CD8-positive, alpha-beta memory T cell (primary cell): ENCODE measurements at regions not wholly inside any gene's neighbourhood (a gene's known extent, or its start where the extent isn't known, plus 50 kb on each side); places are given as distances from the start of the nearest gene placed in this dataset.
"Not testable (repeated sequence)": the region's sequence is repeated elsewhere in the genome, so short reads cannot be mapped to it uniquely, and the experiment has no call there.

Experiments used
- CTCF ChIA-PET: fragments of 350-600 bp; sonication (Branson Sonifier 250); formaldehyde crosslinking; loops from one replicate; lab custom pipeline; 2021; ENCODE audit warnings: antibody characterized with exemption; lab: Charles Lee
- POLR2A ChIA-PET: fragments of 350-600 bp; sonication (Branson Sonifier 250); formaldehyde crosslinking; loops from one replicate; lab custom pipeline; 2021; ENCODE audit warnings: antibody characterized with exemption; lab: Charles Lee
- DNase-seq, 5 donors: peaks; one replicate each; pipeline versions ENCODE4 v3.0.0 to v3.0.0-alpha.2; 2020 to 2022; ENCODE audit warnings: mixed read lengths in 1 of 5
- H3K27ac ChIP-seq: one replicate; pipeline ENCODE4 v1.7.0; 2013; ENCODE audit warnings: low read depth, mild to moderate bottlenecking, low read length, moderate library complexity
- H3K27me3 ChIP-seq: 2 replicates; pipeline ENCODE4 v1.7.0; 2013; ENCODE audit warnings: low read length, mild to moderate bottlenecking; ENCODE audit not compliant: insufficient read depth, poor library complexity, severe bottlenecking
- H3K36me3 ChIP-seq: 2 replicates; pipeline ENCODE4 v1.7.0; 2013; ENCODE audit warnings: mild to moderate bottlenecking, low read length, moderate library complexity; ENCODE audit not compliant: insufficient read depth
- H3K4me1 ChIP-seq: 2 replicates; pipeline ENCODE4 v1.7.0; 2013; ENCODE audit warnings: mild to moderate bottlenecking, low read length, moderate library complexity; ENCODE audit not compliant: insufficient read depth
- H3K4me3 ChIP-seq: 2 replicates; pipeline ENCODE4 v1.7.0; 2013; ENCODE audit warnings: mild to moderate bottlenecking, low read length
- H3K9me3 ChIP-seq: 2 replicates; pipeline ENCODE4 v1.7.0; 2013; ENCODE audit warnings: mild to moderate bottlenecking, low read length
- H3K27ac Mint-ChIP-seq, 8 donors: one replicate each; pipeline ENCODE4 v1.8.0; 2020 to 2021; ENCODE audit warnings: mixed read lengths in 8 of 8, mild to moderate bottlenecking in 6 of 8, inconsistent platforms in 3 of 8, moderate library complexity in 3 of 8
- H3K27me3 Mint-ChIP-seq, 2 donors: one replicate each; pipeline ENCODE4 v1.8.0; 2020 to 2021; ENCODE audit warnings: mixed read lengths in 2 of 2, mild to moderate bottlenecking in 1 of 2, moderate library complexity in 1 of 2
- H3K36me3 Mint-ChIP-seq, 3 donors: one replicate each; pipeline ENCODE4 v1.8.0; 2020 to 2021; ENCODE audit warnings: mixed read lengths in 3 of 3, inconsistent platforms in 1 of 3, mild to moderate bottlenecking in 1 of 3
- H3K4me1 Mint-ChIP-seq, 3 donors: one replicate each; pipeline ENCODE4 v1.8.0; 2020 to 2021; ENCODE audit warnings: mixed read lengths in 3 of 3, inconsistent platforms in 1 of 3, mild to moderate bottlenecking in 1 of 3
- H3K4me3 Mint-ChIP-seq, 7 donors: one replicate each; pipeline ENCODE4 v1.8.0; 2020 to 2021; ENCODE audit warnings: mixed read lengths in 7 of 7, mild to moderate bottlenecking in 6 of 7, moderate library complexity in 4 of 7, inconsistent platforms in 2 of 7
- H3K9me3 Mint-ChIP-seq, 5 donors: one replicate each; pipeline ENCODE4 v1.8.0; 2020 to 2022; ENCODE audit warnings: mixed read lengths in 5 of 5, mild to moderate bottlenecking in 3 of 5, moderate library complexity in 2 of 5, inconsistent platforms in 1 of 5

GRCh38 chr5:114909424-114909823, 260.3 kb downstream of the TRIM36 start:
- Histone ChIP-seq H3K27ac (no peak overlapping the region), H3K4me3 (no peak overlapping the region), H3K9me3 (no peaks in the 10 kb centered on the region), H3K4me1 (no peaks in the 10 kb centered on the region), H3K27me3 (no peaks in the 10 kb centered on the region), H3K36me3 (no peaks in the 10 kb centered on the region)
- Mint-ChIP-seq H3K36me3 (no peaks in the 10 kb centered on the region), H3K27me3 (no peaks in the 10 kb centered on the region), H3K27ac (no peak overlapping the region), H3K4me1 (no peaks in the 10 kb centered on the region), H3K4me3 (no peak overlapping the region), H3K9me3 (peaks cover 0 to 17% (median 2%) of the 10 kb centered on the region in 5 donors)
- ChIA-PET POLR2A (no interaction called here), CTCF (no interaction called here)
- DNase-seq: no peak

- Histone ChIP-seq H3K36me3 (no peaks in the 10 kb centered on the region), H3K9me3 (no peaks in the 10 kb centered on the region), H3K4me3 (no peak overlapping the region), H3K4me1 (no peaks in the 10 kb centered on the region), H3K27me3 (no peaks in the 10 kb centered on the region), H3K27ac (no peak overlapping the region)
- no peak overlapping the region for H3K4me3 Mint-ChIP-seq
- H3K9me3 Mint-ChIP-seq: peaks cover 0 to 16% (median 0%) of the 10 kb centered on the region in 5 donors
- ChIA-PET POLR2A (no interaction called here), CTCF (no interaction called here)
- H3K27ac Mint-ChIP-seq: no peak overlapping the region
- no peaks in the 10 kb centered on the region for H3K36me3 Mint-ChIP-seq
- DNase-seq: no peak
- no peaks in the 10 kb centered on the region for H3K27me3 Mint-ChIP-seq
- H3K4me1 Mint-ChIP-seq: no peaks in the 10 kb centered on the region
These were observed 265.9 kb downstream of the TRIM36 start for GRCh38 chr5:114903767-114904166.

GRCh38 chr5:114898602-114899001, 271.1 kb downstream of the TRIM36 start:
- no peak overlapping the region for H3K4me3 ChIP-seq
- no peaks in the 10 kb centered on the region for H3K9me3 ChIP-seq
- Mint-ChIP-seq H3K27ac (no peak overlapping the region), H3K9me3 (peaks cover 0 to 6% (median 0%) of the 10 kb centered on the region in 5 donors), H3K36me3 (no peaks in the 10 kb centered on the region), H3K4me3 (no peak overlapping the region), H3K27me3 (no peaks in the 10 kb centered on the region), H3K4me1 (no peaks in the 10 kb centered on the region)
- POLR2A ChIA-PET: no interaction called here
- no peak overlapping the region for H3K27ac ChIP-seq
- no peaks in the 10 kb centered on the region for H3K36me3 ChIP-seq
- H3K27me3 ChIP-seq: no peaks in the 10 kb centered on the region
- DNase-seq: no peak
- no peaks in the 10 kb centered on the region for H3K4me1 ChIP-seq
- CTCF ChIA-PET: no interaction called here

- no peak overlapping the region for H3K27ac ChIP-seq
- H3K4me3 ChIP-seq: no peak overlapping the region
- ChIA-PET CTCF (no interaction called here), POLR2A (no interaction called here)
- Mint-ChIP-seq H3K27ac (no peak overlapping the region), H3K4me3 (no peak overlapping the region), H3K27me3 (no peaks in the 10 kb centered on the region), H3K9me3 (peaks cover 0 to 7% (median 4%) of the 10 kb centered on the region in 5 donors), H3K36me3 (no peaks in the 10 kb centered on the region), H3K4me1 (no peaks in the 10 kb centered on the region)
- H3K27me3 ChIP-seq: no peaks in the 10 kb centered on the region
- H3K9me3 ChIP-seq: no peaks in the 10 kb centered on the region
- DNase-seq: no peak
- H3K4me1 ChIP-seq: no peaks in the 10 kb centered on the region
- no peaks in the 10 kb centered on the region for H3K36me3 ChIP-seq
These were observed 286.0 kb downstream of the TRIM36 start for GRCh38 chr5:114883675-114884074.

- POLR2A ChIA-PET: no interaction called here
- no peak overlapping the region for H3K27ac ChIP-seq
These were observed 310.3 kb downstream of the TRIM36 start for GRCh38 chr5:114859438-114859735.

GRCh38 chr5:114858665-114859437, 310.9 kb downstream of the TRIM36 start:
- Histone ChIP-seq H3K27me3 (no peaks in the 10 kb centered on the region), H3K4me1 (no peaks in the 10 kb centered on the region), H3K9me3 (no peaks in the 10 kb centered on the region), H3K36me3 (no peaks in the 10 kb centered on the region), H3K27ac (no peak overlapping the region), H3K4me3 (no peak overlapping the region)
- Mint-ChIP-seq H3K9me3 (peaks cover 0 to 7% (median 2%) of the 10 kb centered on the region in 5 donors), H3K27me3 (peaks cover 0 to 3% of the 10 kb centered on the region in 2 donors), H3K36me3 (no peaks in the 10 kb centered on the region), H3K4me3 (no peak overlapping the region), H3K27ac (peak overlapping the region in 1 of 8 donors; percentile 12), H3K4me1 (no peaks in the 10 kb centered on the region)
- DNase-seq: no peak
- ChIA-PET CTCF (no interaction called here), POLR2A (no interaction called here)

More at GRCh38 chr5:114859438-114859735, 310.3 kb downstream of the TRIM36 start:
- CTCF ChIA-PET: no interaction called here
- no peaks in the 10 kb centered on the region for H3K36me3 ChIP-seq
- no peak overlapping the region for H3K27ac Mint-ChIP-seq
- no peaks in the 10 kb centered on the region for H3K4me1 ChIP-seq
- peaks cover 0 to 8% (median 2%) of the 10 kb centered on the region in 5 donors for H3K9me3 Mint-ChIP-seq
- no peak for DNase-seq
- H3K27me3 Mint-ChIP-seq: peaks cover 0 to 3% of the 10 kb centered on the region in 2 donors
- no peaks in the 10 kb centered on the region for H3K4me1 Mint-ChIP-seq
- H3K4me3 Mint-ChIP-seq: no peak overlapping the region
- H3K4me3 ChIP-seq: no peak overlapping the region
- H3K36me3 Mint-ChIP-seq: no peaks in the 10 kb centered on the region
- no peaks in the 10 kb centered on the region for H3K27me3 ChIP-seq
- no peaks in the 10 kb centered on the region for H3K9me3 ChIP-seq

- H3K36me3 ChIP-seq: no peaks in the 10 kb centered on the region
- H3K4me1 Mint-ChIP-seq: no peaks in the 10 kb centered on the region
- peak overlapping the region in 1 of 8 donors; percentile 91 for H3K27ac Mint-ChIP-seq
- no peaks in the 10 kb centered on the region for H3K27me3 ChIP-seq
- peaks cover 0 to 9% (median 6%) of the 10 kb centered on the region in 5 donors for H3K9me3 Mint-ChIP-seq
- peak overlapping the region in 2 of 7 donors; percentile 25 to 33 for H3K4me3 Mint-ChIP-seq
- CTCF ChIA-PET: no interaction called here
- no peak overlapping the region for H3K27ac ChIP-seq
- no peaks in the 10 kb centered on the region for H3K9me3 ChIP-seq
- DNase-seq: no peak
- peaks cover 0 to 3% of the 10 kb centered on the region in 2 donors for H3K27me3 Mint-ChIP-seq
- H3K4me3 ChIP-seq: no peak overlapping the region
- no peaks in the 10 kb centered on the region for H3K4me1 ChIP-seq
- POLR2A ChIA-PET: no interaction called here
- no peaks in the 10 kb centered on the region for H3K36me3 Mint-ChIP-seq
These were observed 311.7 kb downstream of the TRIM36 start for GRCh38 chr5:114857941-114858551.

- H3K4me1 Mint-ChIP-seq, H3K36me3 Mint-ChIP-seq, H3K4me3 Mint-ChIP-seq, H3K9me3 ChIP-seq, CTCF ChIA-PET, POLR2A ChIA-PET, H3K27ac Mint-ChIP-seq, DNase-seq, H3K27me3 Mint-ChIP-seq, H3K27ac ChIP-seq, H3K4me3 ChIP-seq, H3K36me3 ChIP-seq, H3K4me1 ChIP-seq, H3K27me3 ChIP-seq: not testable (repeated sequence)
- peaks cover 7 to 29% (median 9%) of the 10 kb centered on the region in 5 donors for H3K9me3 Mint-ChIP-seq
These were observed 325.0 kb downstream of the TRIM36 start for GRCh38 chr5:114844711-114845110.
